ENCODE measurements at regions not wholly inside any gene's neighbourhood (a gene's known extent, or its start where the extent isn't known, plus 50 kb on each side); places are given as distances from the start of the nearest gene placed in this dataset.

DNA sequence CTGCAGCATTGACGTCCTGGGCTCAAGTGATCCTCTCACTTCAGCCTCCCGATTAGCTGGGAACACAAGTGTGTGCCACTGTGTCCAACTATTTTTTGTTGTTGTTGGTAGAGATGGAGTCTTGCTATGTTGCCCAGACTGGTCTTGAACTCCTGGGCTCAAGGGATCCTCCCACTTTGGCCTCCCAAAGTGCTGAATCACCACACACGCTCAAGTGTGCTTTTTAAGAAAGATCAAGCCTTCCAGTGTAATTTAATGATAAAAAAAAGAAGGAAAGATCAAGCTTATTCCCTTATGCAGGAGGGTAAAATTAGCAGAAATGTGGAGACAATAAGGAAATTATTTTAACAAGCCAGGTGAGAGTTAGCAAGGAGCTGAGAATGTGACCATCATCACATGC, 61.1 kb upstream of the SERBP1 start:
- TF ChIP-seq, protein P1, sequence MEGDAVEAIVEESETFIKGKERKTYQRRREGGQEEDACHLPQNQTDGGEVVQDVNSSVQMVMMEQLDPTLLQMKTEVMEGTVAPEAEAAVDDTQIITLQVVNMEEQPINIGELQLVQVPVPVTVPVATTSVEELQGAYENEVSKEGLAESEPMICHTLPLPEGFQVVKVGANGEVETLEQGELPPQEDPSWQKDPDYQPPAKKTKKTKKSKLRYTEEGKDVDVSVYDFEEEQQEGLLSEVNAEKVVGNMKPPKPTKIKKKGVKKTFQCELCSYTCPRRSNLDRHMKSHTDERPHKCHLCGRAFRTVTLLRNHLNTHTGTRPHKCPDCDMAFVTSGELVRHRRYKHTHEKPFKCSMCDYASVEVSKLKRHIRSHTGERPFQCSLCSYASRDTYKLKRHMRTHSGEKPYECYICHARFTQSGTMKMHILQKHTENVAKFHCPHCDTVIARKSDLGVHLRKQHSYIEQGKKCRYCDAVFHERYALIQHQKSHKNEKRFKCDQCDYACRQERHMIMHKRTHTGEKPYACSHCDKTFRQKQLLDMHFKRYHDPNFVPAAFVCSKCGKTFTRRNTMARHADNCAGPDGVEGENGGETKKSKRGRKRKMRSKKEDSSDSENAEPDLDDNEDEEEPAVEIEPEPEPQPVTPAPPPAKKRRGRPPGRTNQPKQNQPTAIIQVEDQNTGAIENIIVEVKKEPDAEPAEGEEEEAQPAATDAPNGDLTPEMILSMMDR (IDR thresholded peaks at IDR 0.05; ENCODE audit: unreplicated experiment): no peak
- CTCF ChIA-PET: interaction anchor here (1.2 kb wide), 1 partner anchor 9 kb away, joined by 4 read pairs; no protein-coding TSS in a partner anchor
- DNase-seq: no peak
- Mint-ChIP-seq H3K9me3 (ENCODE audit: low read depth, unreplicated experiment) (no peaks in the 10 kb centered on the region), H3K27ac (ENCODE audit: unreplicated experiment) (no peak overlapping the region), H3K4me1 (ENCODE audit: low read depth, unreplicated experiment) (no peaks in the 10 kb centered on the region), H3K36me3 (ENCODE audit: insufficient read depth, unreplicated experiment) (no peaks in the 10 kb centered on the region), H3K4me3 (ENCODE audit: low read depth, unreplicated experiment) (no peak overlapping the region), H3K27me3 (ENCODE audit: unreplicated experiment) (no peaks in the 10 kb centered on the region)
- BruUV-seq (replicated peaks): no TSS peak
- intact Hi-C loops (cut with micrococcal nuclease; ENCODE audit: unreplicated experiment): no loop called here

DNA sequence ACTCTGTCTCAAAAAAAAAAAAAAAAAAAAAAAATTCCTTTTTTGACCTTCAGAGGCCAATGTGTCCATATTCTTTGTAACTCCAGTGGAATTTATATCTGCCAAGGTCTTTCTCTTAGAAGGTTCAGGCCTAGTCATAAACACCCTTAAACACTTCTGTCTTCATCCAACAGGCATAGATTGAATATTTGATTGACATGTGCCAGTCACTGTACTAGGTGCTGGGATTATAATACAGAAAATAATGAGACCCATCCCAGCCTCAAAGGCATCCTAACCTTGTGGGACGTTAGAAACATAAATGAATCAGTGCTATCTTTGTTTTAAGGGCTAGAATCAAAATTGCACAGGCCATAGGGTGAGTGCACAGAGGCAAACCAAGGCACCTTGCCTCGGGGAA, 62.9 kb upstream of the SERBP1 start:
- intact Hi-C loops (cut with micrococcal nuclease; ENCODE audit: unreplicated experiment): no loop called here
- DNase-seq: no peak
- BruUV-seq (replicated peaks): no TSS peak
- Mint-ChIP-seq H3K4me1 (ENCODE audit: low read depth, unreplicated experiment) (no peaks in the 10 kb centered on the region), H3K9me3 (ENCODE audit: low read depth, unreplicated experiment) (no peaks in the 10 kb centered on the region), H3K4me3 (ENCODE audit: low read depth, unreplicated experiment) (no peak overlapping the region), H3K27ac (ENCODE audit: unreplicated experiment) (no peak overlapping the region), H3K27me3 (ENCODE audit: unreplicated experiment) (no peaks in the 10 kb centered on the region), H3K36me3 (ENCODE audit: insufficient read depth, unreplicated experiment) (peaks cover 5% of the 10 kb centered on the region)
- CTCF ChIA-PET: no interaction called here
- TF ChIP-seq, protein P1 (IDR thresholded peaks at IDR 0.05; ENCODE audit: unreplicated experiment): no peak

DNA sequence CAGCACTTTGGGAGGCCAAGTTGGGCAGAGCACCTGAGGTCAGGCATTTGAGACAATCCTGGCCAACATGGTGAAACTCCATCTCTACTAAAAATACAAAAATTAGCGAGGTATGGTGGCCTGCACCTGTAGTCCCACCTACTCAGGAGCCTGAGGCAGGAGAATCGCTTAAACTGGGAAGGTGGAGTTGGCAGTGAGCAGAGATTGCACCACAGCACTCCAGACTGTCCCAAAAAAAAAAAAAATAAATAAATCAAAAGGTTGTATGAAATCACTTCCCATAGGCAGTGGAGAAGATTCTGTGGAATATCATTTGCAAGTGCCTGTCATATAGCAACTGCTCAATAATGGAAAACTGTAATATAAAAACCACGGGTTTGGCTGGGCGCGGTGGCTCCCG, 65.1 kb upstream of the SERBP1 start:
- Mint-ChIP-seq H3K4me1 (ENCODE audit: low read depth, unreplicated experiment) (no peaks in the 10 kb centered on the region), H3K27ac (ENCODE audit: unreplicated experiment) (no peak overlapping the region), H3K27me3 (ENCODE audit: unreplicated experiment) (no peaks in the 10 kb centered on the region), H3K9me3 (ENCODE audit: low read depth, unreplicated experiment) (no peaks in the 10 kb centered on the region), H3K4me3 (ENCODE audit: low read depth, unreplicated experiment) (no peak overlapping the region), H3K36me3 (ENCODE audit: insufficient read depth, unreplicated experiment) (peaks cover 5% of the 10 kb centered on the region)
- no TSS peak for BruUV-seq (replicated peaks)
- CTCF ChIA-PET: no interaction called here
- no peak for DNase-seq
- TF ChIP-seq, protein P1 (IDR thresholded peaks at IDR 0.05; ENCODE audit: unreplicated experiment): no peak
- intact Hi-C loops (cut with micrococcal nuclease; ENCODE audit: unreplicated experiment): no loop called here

DNA sequence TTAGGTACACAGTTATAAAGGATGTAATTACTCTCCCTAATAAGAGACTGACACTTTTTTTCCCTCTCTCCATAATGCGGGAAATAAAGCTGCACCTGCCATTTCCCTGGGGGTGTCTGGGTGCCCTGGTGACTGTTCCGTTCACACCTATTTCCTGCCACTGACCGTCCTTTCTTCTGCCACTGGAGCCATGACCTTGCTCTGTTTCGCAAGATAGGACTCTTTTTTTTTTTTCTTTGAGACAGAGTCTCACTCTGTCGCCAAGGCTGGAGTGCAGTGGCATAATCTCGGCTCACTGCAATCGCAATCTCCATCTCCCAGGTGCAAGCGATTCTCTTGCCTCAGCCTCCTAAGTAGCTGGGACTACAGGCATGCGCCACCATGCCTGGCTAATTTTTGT, 66.1 kb upstream of the SERBP1 start:
- CTCF ChIA-PET: interaction anchor here (0.6 kb wide), 1 partner anchor 19 kb away, joined by 4 read pairs; no protein-coding TSS in a partner anchor
- Mint-ChIP-seq H3K9me3 (ENCODE audit: low read depth, unreplicated experiment) (no peaks in the 10 kb centered on the region), H3K4me1 (ENCODE audit: low read depth, unreplicated experiment) (no peaks in the 10 kb centered on the region), H3K36me3 (ENCODE audit: insufficient read depth, unreplicated experiment) (peaks cover 5% of the 10 kb centered on the region), H3K4me3 (ENCODE audit: low read depth, unreplicated experiment) (no peak overlapping the region), H3K27me3 (ENCODE audit: unreplicated experiment) (no peaks in the 10 kb centered on the region), H3K27ac (ENCODE audit: unreplicated experiment) (no peak overlapping the region)
- intact Hi-C loops (cut with micrococcal nuclease; ENCODE audit: unreplicated experiment): no loop called here
- TF ChIP-seq, protein P1 (IDR thresholded peaks at IDR 0.05; ENCODE audit: unreplicated experiment): no peak
- no TSS peak for BruUV-seq (replicated peaks)
- DNase-seq: no peak
